MM.1S (cell line): ENCODE measurements at regions not wholly inside any gene's neighbourhood (a gene's known extent, or its start where the extent isn't known, plus 50 kb on each side); places are given as distances from the start of the nearest gene placed in this dataset.

Experiments used
- EZH2phosphoT487 ChIP-seq: fragments of 300-600 bp; sonication (generic); IDR thresholded peaks from 2 replicates; pipeline ENCODE4 v1.6.1; 2018; ENCODE audit warnings: antibody characterized with exemption, low read length
- TF ChIP-seq, protein P1 (sequence below): fragments of 300-600 bp; sonication (generic); IDR thresholded peaks from 2 replicates; pipeline ENCODE4 v1.5.1; 2016; ENCODE audit warnings: antibody characterized with exemption, low read length, mixed read lengths

DNA sequence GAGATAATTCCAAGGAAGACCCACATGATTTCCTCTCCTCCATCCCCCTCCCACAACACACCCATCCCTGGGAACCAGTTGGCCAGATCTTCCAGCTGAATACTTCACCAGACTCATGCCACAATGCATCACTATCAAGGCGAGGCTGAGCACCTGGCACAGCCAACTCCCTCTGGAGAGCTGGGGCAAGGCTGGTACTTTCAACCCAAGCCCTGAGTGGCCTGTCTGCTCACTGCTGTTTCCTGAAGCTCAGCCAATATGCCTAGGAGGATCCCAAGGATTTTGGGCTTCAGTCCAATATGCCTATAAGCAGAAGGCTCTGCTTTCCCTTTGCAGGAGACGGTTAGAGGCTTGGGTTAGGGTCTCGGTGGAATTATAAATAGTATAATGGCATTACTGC is 90.9 kb upstream of the NEO1 start:
- TF ChIP-seq EZH2phosphoT487: no peak
- TF ChIP-seq, protein P1, sequence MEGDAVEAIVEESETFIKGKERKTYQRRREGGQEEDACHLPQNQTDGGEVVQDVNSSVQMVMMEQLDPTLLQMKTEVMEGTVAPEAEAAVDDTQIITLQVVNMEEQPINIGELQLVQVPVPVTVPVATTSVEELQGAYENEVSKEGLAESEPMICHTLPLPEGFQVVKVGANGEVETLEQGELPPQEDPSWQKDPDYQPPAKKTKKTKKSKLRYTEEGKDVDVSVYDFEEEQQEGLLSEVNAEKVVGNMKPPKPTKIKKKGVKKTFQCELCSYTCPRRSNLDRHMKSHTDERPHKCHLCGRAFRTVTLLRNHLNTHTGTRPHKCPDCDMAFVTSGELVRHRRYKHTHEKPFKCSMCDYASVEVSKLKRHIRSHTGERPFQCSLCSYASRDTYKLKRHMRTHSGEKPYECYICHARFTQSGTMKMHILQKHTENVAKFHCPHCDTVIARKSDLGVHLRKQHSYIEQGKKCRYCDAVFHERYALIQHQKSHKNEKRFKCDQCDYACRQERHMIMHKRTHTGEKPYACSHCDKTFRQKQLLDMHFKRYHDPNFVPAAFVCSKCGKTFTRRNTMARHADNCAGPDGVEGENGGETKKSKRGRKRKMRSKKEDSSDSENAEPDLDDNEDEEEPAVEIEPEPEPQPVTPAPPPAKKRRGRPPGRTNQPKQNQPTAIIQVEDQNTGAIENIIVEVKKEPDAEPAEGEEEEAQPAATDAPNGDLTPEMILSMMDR: no peak
